CD4-positive, alpha-beta T cell treated with Interleukin-15 for 4 hours (primary cell): ENCODE measurements at regions not wholly inside any gene's neighbourhood (a gene's known extent, or its start where the extent isn't known, plus 50 kb on each side); places are given as distances from the start of the nearest gene placed in this dataset.
A peak's percentile ranks its signal among the peaks of the same experiment; 100 is the strongest.

Experiments used
- DNase-seq: peaks from one replicate; pipeline ENCODE4 v3.0.0-alpha.2; 2020; ENCODE audit warnings: low spot score

GRCh38 chr12:76611533-76611932 is 52.0 kb upstream of the OSBPL8 start:
- no peak for DNase-seq

DNA sequence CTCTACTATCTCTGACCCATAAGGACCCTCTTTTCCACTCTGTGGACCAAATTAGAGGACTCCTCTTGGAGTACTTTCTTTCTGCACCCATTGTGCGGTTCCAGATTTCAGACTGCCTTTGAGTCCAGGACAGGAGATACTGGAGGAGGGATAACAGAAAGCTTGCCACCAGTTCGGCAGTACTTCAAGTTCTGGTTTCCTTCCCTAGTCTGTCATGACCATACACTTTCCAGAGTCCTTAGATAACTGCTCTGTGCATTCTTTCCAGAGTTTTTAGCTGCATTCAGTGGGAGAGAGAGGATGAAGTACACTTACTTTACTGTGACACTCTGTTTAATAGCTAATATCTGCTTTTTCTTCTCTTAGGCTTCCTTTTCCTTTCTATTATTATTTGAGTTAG is 54.8 kb upstream of the OSBPL8 start:
- no peak for DNase-seq

- DNase-seq = no peak
These were observed 58.5 kb upstream of the OSBPL8 start for GRCh38 chr12:76618031-76618430.

- peak; percentile 74 for DNase-seq
These were observed 62.0 kb upstream of the OSBPL8 start for GRCh38 chr12:76621582-76622024.

- no peak for DNase-seq
These were observed 62.8 kb upstream of the OSBPL8 start for GRCh38 chr12:76622351-76622750.

GRCh38 chr12:76622915-76623314 is 63.3 kb upstream of the OSBPL8 start:
- DNase-seq = no peak

DNA sequence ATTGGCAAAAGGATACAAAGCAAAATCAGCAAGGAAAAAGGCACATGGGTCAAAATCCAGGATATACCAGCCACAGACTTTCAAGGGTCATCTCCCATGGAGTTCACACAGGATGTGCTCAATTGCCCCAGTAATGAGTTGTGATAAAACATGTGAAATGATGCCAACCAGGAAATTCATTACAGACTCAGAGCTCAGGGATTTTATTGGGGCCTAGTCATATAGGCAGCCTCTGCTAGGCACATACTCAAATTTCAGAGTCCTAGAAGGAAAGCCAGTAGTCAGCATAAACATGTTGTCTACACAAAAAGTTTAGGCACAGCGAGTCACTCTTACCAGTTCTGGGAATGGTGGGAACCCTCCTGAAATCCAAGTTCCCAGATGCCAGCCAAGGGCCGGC is 64.4 kb upstream of the OSBPL8 start:
- no peak for DNase-seq

GRCh38 chr12:76627346-76628135 is 68.0 kb upstream of the OSBPL8 start:
- no peak for DNase-seq

DNA sequence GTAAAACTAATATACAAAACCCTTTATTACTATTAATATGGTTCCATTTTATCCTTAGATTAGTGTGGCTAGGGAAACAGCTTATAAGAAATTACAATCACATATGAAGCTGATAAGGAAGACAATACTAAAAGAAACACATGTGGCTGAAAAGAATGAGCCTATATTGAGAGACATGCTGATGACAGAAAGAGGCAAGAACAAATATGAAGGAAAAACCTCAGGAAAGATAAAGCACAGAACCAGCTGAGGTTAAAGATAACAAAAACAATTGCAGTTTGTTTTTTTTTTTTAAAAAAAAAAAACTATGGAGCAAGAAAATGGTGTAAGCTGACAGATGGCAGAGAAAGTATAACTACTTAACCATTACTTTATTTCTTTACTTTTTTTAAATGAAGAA is 69.2 kb upstream of the OSBPL8 start:
- no peak for DNase-seq

GRCh38 chr12:76631741-76632140 is 72.2 kb upstream of the OSBPL8 start:
- DNase-seq = no peak

- DNase-seq = no peak
These were observed 73.8 kb upstream of the OSBPL8 start for GRCh38 chr12:76633415-76633814.

GRCh38 chr12:76634133-76634532 is 74.6 kb upstream of the OSBPL8 start:
- DNase-seq = no peak

DNA sequence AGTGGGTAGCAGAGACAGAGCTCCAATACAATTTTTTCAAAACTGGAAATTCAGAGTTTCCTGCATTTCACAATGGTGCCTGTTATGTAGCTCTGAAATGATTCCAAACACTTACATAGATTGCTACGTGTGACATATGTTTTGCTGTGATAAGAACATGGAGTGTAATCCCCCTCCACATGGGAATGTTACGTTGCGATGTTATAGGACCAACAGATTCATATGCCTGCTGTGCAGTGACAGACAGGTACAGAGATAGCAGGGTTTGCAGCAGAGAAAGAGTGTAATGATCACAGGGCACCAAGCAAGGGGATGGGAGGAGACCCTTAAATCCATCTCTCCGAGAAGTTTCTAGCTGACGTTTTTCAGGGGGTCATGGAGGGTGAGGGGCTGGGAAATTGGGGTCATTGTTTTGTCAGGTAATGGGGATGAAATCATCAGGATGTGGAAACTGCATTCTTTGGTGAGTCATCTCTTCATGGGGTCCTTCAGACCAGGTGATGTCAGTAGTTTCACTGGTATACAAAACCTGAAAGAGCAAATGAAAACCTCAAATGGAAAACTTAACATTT is 76.6 kb upstream of the OSBPL8 start:
- no peak for DNase-seq

GRCh38 chr12:76637807-76638206 is 78.2 kb upstream of the OSBPL8 start:
- DNase-seq = no peak

GRCh38 chr12:76639646-76640045 is 80.1 kb upstream of the OSBPL8 start:
- DNase-seq = no peak

- DNase-seq = no peak
These were observed 81.5 kb upstream of the OSBPL8 start for GRCh38 chr12:76641073-76641472.

- DNase-seq = no peak
These were observed 82.4 kb upstream of the OSBPL8 start for GRCh38 chr12:76641961-76642360.

DNA sequence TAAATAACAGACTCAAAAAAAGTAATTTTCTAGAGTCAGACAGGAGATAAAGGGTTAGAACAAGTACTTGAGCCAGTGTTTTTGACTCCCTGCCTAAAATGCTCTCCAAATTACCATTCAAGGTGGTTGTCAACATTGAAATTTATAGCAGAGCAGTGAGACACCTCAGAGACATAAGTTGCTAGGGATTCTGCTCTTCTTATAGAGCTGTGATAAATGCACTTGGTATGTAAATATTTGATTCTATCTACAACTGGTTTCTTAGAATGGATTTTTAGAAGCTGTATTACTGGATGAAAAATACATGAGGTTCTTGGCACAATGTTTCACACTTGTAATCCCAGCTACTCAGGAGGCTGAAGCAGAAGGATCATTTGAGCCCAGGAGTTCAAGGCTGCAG is 83.9 kb upstream of the OSBPL8 start:
- DNase-seq = no peak

DNA sequence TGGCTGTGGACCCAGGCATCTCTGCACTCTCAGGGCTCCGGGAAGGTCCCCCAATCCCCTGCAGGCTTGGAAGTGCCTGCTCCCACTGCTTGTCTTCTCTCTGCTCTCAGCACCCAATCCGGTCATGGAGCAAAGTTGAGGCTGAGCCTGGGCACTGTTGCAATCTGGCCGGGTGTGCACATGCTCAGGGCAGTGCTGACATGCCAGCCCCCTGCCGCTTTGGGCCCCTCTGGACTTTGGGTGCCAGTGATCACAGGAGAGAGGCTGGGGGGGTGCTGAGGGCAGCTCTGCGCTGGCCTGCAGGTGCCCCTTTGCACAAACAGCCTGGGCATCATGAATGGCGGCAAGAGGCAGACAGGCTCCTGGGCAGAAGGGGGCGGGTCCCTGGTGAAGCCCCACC is 85.4 kb upstream of the OSBPL8 start:
- no peak for DNase-seq

DNA sequence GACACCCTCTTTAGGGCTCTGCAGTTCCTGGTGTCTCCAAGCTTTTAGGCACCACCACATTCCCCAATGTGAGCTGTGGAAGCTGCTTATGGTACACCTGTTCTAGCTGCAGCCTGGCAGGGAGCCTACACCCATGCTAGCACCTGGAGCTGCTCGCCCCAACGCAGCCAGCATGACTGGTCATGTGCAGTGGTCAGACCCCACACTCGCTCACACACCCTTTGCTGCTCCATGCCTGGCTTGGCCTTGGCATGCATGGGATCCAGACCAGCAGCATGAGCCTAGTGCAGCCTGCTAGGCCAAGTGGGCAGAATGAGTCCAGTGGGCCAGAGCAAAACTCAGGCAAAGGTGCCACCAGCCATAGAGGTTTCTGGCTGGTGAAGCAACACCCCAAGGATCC is 86.4 kb upstream of the OSBPL8 start:
- DNase-seq = no peak

- DNase-seq = no peak
These were observed 86.8 kb upstream of the OSBPL8 start for GRCh38 chr12:76646366-76646765.

DNA sequence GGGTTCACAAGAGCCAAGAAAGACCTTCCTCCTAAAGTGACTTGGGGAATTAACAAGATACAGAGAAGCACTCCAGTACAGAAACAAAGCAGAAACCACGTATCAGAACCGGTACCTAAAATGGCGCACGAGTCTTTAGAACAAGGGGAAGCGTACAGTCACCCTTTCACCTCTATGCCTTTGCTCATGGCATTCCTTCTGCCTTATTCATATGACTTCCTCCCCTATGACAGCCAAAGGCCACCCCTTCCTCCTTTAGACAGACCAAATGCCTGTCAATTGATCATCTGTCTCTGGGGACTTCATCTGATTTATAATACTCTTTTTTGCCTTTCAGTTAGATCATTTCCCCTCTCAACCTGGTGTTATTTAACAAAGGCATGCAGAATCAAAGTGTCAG is 89.5 kb upstream of the OSBPL8 start:
- no peak for DNase-seq

GRCh38 chr12:76652402-76652801 is 92.8 kb upstream of the OSBPL8 start:
- no peak for DNase-seq

DNA sequence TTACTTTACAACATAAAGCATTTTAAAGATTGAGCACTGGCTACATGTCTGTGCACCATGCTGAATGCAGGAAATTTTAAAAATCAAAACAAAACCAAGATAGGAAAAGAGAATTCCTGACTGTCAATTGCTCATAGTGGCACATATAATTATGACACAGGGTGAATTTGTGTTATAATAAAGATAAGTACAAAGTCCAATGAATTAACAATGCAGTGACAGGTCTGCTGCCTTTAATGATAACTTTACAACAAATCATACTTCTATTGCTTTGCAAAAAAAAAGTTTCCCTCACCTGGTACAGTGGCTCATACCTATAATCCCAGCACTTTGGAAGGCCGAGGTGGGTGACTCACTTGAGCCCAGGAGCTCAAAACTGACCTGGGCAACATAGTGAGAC is 93.8 kb upstream of the OSBPL8 start:
- DNase-seq = no peak
